GM12891 (cell line): ENCODE measurements at regions not wholly inside any gene's neighbourhood (a gene's known extent, or its start where the extent isn't known, plus 50 kb on each side); places are given as distances from the start of the nearest gene placed in this dataset.

Experiments used
- POLR2A ChIP-seq: IDR thresholded peaks from 2 replicates; pipeline ENCODE4 v1.6.1; 2011; ENCODE audit warnings: low read depth, low read length, control low read depth
- TAF1 ChIP-seq: IDR thresholded peaks from 2 replicates; pipeline ENCODE4 v1.6.1; 2011; ENCODE audit warnings: low read depth, low read length, control low read depth

GRCh38 chr5:83865579-83865978 is 144.9 kb upstream of the HAPLN1 start:
- TF ChIP-seq TAF1 (no peak), POLR2A (no peak)
